ENCODE measurements at regions not wholly inside any gene's neighbourhood (a gene's known extent, or its start where the extent isn't known, plus 50 kb on each side); places are given as distances from the start of the nearest gene placed in this dataset.

- H3K27me3 ChIP-seq: no peaks in the 10 kb centered on the region
- H3K4me3 ChIP-seq (ENCODE audit: low read depth in 1 of 2, low read length in 1 of 2): no peak overlapping the region
- H3K36me3 ChIP-seq: no peaks in the 10 kb centered on the region
- H3K9me3 ChIP-seq: no peaks in the 10 kb centered on the region
- H3K4me1 ChIP-seq (ENCODE audit: control insufficient read depth in 1 of 2, insufficient read depth in 1 of 2, low read depth in 1 of 2, low read length in 1 of 2): no peaks in the 10 kb centered on the region
- TF ChIP-seq, protein P1, sequence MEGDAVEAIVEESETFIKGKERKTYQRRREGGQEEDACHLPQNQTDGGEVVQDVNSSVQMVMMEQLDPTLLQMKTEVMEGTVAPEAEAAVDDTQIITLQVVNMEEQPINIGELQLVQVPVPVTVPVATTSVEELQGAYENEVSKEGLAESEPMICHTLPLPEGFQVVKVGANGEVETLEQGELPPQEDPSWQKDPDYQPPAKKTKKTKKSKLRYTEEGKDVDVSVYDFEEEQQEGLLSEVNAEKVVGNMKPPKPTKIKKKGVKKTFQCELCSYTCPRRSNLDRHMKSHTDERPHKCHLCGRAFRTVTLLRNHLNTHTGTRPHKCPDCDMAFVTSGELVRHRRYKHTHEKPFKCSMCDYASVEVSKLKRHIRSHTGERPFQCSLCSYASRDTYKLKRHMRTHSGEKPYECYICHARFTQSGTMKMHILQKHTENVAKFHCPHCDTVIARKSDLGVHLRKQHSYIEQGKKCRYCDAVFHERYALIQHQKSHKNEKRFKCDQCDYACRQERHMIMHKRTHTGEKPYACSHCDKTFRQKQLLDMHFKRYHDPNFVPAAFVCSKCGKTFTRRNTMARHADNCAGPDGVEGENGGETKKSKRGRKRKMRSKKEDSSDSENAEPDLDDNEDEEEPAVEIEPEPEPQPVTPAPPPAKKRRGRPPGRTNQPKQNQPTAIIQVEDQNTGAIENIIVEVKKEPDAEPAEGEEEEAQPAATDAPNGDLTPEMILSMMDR (IDR thresholded peaks at IDR 0.05): no peak
- H3K27ac ChIP-seq: no peak overlapping the region
Observed at GRCh38 chr1:81543764-81544163, 257.0 kb upstream of the ADGRL2 start.

GRCh38 chr1:81542196-81542595 lies 258.5 kb upstream of the ADGRL2 start:
- Histone ChIP-seq H3K9me3 (no peaks in the 10 kb centered on the region), H3K4me3 (ENCODE audit: low read depth in 1 of 2, low read length in 1 of 2) (no peak overlapping the region), H3K36me3 (no peaks in the 10 kb centered on the region), H3K4me1 (ENCODE audit: control insufficient read depth in 1 of 2, insufficient read depth in 1 of 2, low read depth in 1 of 2, low read length in 1 of 2) (no peaks in the 10 kb centered on the region), H3K27me3 (no peaks in the 10 kb centered on the region), H3K27ac (no peak overlapping the region)
- TF ChIP-seq, protein P1 (IDR thresholded peaks at IDR 0.05): no peak

DNA sequence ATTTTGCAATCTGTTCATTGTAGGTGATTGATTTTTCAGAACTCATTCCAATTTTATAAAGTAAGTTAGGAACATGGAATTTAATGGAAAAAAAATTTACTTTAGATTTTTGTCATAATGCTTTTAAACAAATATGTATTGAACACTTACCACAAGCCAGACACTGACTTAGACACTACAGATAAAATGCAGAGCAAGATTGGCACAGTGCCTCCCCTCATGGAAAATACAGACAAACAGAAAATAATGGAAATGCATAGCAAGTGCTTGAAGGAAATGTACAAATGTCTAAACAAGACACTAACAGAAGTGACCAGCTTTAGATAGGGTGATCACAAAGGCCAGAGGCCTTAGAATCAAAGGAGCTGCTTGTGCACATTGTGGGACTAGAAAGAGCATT lies 260.5 kb upstream of the ADGRL2 start:
- Histone ChIP-seq H3K27ac (no peak overlapping the region), H3K36me3 (no peaks in the 10 kb centered on the region), H3K27me3 (no peaks in the 10 kb centered on the region), H3K9me3 (no peaks in the 10 kb centered on the region), H3K4me1 (ENCODE audit: control insufficient read depth in 1 of 2, insufficient read depth in 1 of 2, low read depth in 1 of 2, low read length in 1 of 2) (no peaks in the 10 kb centered on the region), H3K4me3 (ENCODE audit: low read depth in 1 of 2, low read length in 1 of 2) (no peak overlapping the region)
- TF ChIP-seq, protein P1 (IDR thresholded peaks at IDR 0.05): no peak

DNA sequence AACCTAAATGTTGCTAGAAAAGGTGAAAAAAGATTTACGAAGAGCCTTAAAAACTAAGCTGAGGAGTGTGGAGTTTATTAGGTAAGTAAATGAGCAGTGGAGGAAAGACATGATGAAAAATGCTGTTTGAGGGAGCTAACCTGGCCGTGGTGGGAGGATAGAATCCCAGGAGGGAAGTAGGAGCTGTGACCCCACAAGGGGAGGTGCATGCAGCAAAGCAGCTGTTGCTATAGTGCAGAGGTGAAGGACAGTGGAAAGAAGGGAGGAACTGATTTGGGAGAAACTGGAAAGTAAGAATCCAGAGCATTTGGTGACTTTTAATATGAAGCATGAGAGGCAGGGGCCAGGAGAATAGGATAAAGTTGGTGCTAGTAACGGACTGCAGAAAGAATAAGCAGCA lies 271.7 kb upstream of the ADGRL2 start:
- Histone ChIP-seq H3K36me3 (no peaks in the 10 kb centered on the region), H3K9me3 (no peaks in the 10 kb centered on the region), H3K27ac (no peak overlapping the region)

DNA sequence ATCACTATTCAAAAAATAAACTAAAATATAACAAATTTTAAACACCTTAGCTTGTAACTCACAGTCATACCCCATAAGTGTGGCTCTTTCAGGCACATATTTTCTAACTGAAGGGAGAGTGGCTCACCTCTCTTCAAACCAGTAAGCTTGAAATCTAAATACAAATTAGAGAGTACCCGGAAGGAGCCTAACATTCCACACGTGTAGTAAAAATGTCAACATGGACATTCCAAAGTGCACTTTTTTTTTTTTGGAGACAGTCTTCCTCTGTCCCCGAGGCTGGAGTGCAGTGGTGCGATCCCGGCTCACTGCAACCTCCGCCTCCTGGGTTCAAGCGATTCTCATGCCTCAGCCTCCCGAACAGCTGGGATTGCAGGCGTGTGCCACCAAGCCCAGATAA lies 275.6 kb upstream of the ADGRL2 start:
- no peak overlapping the region for H3K4me3 ChIP-seq (ENCODE audit: low read depth in 1 of 2, low read length in 1 of 2)
- TF ChIP-seq, protein P1 (IDR thresholded peaks at IDR 0.05): no peak
- no peaks in the 10 kb centered on the region for H3K36me3 ChIP-seq
- no peak overlapping the region for H3K27ac ChIP-seq
- H3K9me3 ChIP-seq: no peaks in the 10 kb centered on the region
- H3K4me1 ChIP-seq (ENCODE audit: control insufficient read depth in 1 of 2, insufficient read depth in 1 of 2, low read depth in 1 of 2, low read length in 1 of 2): no peaks in the 10 kb centered on the region
- H3K27me3 ChIP-seq: no peaks in the 10 kb centered on the region

More for the DNA sequence above, 271.7 kb upstream of the ADGRL2 start:
- Histone ChIP-seq H3K4me3 (ENCODE audit: low read depth in 1 of 2, low read length in 1 of 2) (no peak overlapping the region), H3K27me3 (no peaks in the 10 kb centered on the region), H3K4me1 (ENCODE audit: control insufficient read depth in 1 of 2, insufficient read depth in 1 of 2, low read depth in 1 of 2, low read length in 1 of 2) (no peaks in the 10 kb centered on the region)
- TF ChIP-seq, protein P1 (IDR thresholded peaks at IDR 0.05): no peak

DNA sequence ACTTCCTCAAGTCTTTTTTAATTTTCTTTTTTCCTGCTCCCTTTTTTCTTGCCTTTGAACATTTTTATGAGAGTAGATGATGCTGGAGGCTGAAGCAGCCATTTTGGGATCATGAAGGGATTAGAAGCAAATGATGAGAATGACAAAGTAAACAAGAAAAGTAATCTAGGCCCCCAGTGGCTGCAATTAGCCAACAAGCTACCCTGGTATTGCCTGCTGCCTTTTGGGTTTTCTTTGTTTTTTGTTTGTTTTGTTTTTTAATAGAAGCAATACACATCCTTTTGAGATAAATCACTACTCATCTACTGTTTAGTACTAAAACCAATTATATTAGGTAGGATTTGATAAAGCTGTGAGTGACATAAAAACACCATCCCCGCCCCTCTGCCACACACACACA lies 280.7 kb upstream of the ADGRL2 start:
- Histone ChIP-seq H3K4me3 (ENCODE audit: low read depth in 1 of 2, low read length in 1 of 2) (no peak overlapping the region), H3K27me3 (peaks cover 6% of the 10 kb centered on the region), H3K36me3 (no peaks in the 10 kb centered on the region), H3K9me3 (no peaks in the 10 kb centered on the region), H3K4me1 (ENCODE audit: control insufficient read depth in 1 of 2, insufficient read depth in 1 of 2, low read depth in 1 of 2, low read length in 1 of 2) (no peaks in the 10 kb centered on the region), H3K27ac (no peak overlapping the region)
- TF ChIP-seq, protein P1 (IDR thresholded peaks at IDR 0.05): no peak

All from neutrophil (primary cell).